ENCODE measurements at regions not wholly inside any gene's neighbourhood (a gene's known extent, or its start where the extent isn't known, plus 50 kb on each side); places are given as distances from the start of the nearest gene placed in this dataset.

DNA sequence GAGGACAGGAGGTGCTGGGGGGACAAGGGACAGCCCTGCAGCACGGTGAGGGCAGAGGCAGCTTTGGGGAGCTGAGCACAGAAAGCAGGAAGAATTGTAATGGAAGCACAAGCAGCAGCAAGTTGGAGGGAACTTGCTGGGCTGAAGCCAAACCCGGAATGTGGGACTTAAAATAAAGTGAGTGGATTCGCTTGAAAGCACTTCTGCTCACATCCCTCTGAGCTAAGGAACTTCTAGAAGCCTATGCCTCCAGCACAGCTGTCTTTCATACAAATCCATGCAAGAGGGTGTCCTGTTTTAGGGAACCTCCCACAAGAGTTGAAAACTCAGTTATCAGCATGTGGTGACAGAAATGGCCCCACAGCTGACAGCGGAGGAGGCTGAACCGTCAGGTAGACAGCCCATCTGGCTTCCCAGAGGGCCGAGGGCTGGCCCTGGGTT lies 71.4 kb upstream of the MLN start:
- H3K4me1 Mint-ChIP-seq: peaks cover 8% of the 10 kb centered on the region
- no peak for DNase-seq (ENCODE audit: low spot score in 2 of 2, unreplicated experiment in 2 of 2)
- H3K27ac Mint-ChIP-seq: no peak overlapping the region
- H3K27me3 Mint-ChIP-seq (ENCODE audit: low read depth): peaks cover 16% of the 10 kb centered on the region
- H3K36me3 Mint-ChIP-seq: no peaks in the 10 kb centered on the region
- no peak overlapping the region for H3K4me3 Mint-ChIP-seq
- TF ChIP-seq, protein P1, sequence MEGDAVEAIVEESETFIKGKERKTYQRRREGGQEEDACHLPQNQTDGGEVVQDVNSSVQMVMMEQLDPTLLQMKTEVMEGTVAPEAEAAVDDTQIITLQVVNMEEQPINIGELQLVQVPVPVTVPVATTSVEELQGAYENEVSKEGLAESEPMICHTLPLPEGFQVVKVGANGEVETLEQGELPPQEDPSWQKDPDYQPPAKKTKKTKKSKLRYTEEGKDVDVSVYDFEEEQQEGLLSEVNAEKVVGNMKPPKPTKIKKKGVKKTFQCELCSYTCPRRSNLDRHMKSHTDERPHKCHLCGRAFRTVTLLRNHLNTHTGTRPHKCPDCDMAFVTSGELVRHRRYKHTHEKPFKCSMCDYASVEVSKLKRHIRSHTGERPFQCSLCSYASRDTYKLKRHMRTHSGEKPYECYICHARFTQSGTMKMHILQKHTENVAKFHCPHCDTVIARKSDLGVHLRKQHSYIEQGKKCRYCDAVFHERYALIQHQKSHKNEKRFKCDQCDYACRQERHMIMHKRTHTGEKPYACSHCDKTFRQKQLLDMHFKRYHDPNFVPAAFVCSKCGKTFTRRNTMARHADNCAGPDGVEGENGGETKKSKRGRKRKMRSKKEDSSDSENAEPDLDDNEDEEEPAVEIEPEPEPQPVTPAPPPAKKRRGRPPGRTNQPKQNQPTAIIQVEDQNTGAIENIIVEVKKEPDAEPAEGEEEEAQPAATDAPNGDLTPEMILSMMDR (IDR thresholded peaks at IDR 0.05; ENCODE audit: unreplicated experiment): no peak
- no peaks in the 10 kb centered on the region for H3K9me3 Mint-ChIP-seq

DNA sequence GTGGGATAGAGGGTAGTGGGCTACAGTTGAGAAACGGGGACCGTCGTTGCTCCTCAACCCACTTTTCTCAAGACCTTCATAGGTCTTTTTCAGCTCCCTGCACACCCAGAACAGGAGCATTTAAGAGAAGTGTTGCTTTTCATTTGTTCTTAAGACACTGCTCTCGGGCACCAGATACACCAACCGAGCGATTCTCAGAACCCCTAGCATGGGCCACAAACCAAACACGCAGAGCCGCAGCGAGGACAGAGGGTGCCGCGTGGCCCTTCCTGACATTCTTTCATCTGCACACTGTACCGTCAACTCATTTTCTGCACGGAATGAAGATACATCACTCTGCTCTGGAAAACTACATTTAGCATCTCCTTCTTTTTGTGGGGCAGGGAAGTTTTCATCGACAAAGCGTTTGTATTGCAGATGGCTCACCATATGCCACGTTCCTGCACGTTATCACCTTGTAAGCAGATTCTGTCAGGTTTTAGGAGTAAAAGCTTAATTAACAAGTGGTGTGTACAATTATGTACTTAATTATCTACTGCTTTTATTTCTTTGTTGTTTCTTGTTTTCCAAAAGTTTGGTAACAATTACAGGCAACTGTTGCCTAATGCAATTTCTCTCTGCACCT lies 70.4 kb upstream of the MLN start:
- Mint-ChIP-seq H3K4me3 (no peak overlapping the region), H3K9me3 (no peaks in the 10 kb centered on the region), H3K27me3 (ENCODE audit: low read depth) (peaks cover 23% of the 10 kb centered on the region), H3K36me3 (no peaks in the 10 kb centered on the region), H3K4me1 (peaks cover 14% of the 10 kb centered on the region), H3K27ac (no peak overlapping the region)
- DNase-seq (ENCODE audit: low spot score in 2 of 2, unreplicated experiment in 2 of 2): no peak
- TF ChIP-seq, protein P1 (IDR thresholded peaks at IDR 0.05; ENCODE audit: unreplicated experiment): no peak

DNA sequence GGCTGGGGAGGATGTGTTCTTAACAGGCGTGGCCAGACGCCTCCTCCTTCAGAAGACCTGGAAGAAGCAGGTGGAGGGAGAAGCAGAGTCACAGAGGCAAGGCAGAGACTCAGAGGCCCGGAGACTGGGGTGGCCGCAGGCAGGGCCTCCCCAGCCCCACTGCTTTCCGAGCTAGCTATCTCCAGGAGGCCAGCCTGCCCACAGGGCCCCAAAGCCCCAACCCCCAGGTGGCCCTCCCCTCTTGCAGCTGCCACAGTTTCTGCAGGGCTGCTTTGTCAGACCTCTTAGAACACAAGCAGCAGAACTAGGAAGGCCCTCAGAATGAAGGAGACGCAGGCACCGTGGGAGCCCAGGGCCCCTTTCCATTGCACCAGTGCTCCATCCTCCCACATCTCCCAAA lies 69.0 kb upstream of the MLN start:
- H3K4me3 Mint-ChIP-seq: no peak overlapping the region
- peaks cover 26% of the 10 kb centered on the region for H3K27me3 Mint-ChIP-seq (ENCODE audit: low read depth)
- no peaks in the 10 kb centered on the region for H3K9me3 Mint-ChIP-seq
- no peak for DNase-seq (ENCODE audit: low spot score in 2 of 2, unreplicated experiment in 2 of 2)
- no peak overlapping the region for H3K27ac Mint-ChIP-seq
- peaks cover 14% of the 10 kb centered on the region for H3K4me1 Mint-ChIP-seq
- no peaks in the 10 kb centered on the region for H3K36me3 Mint-ChIP-seq
- TF ChIP-seq, protein P1 (IDR thresholded peaks at IDR 0.05; ENCODE audit: unreplicated experiment): no peak

DNA sequence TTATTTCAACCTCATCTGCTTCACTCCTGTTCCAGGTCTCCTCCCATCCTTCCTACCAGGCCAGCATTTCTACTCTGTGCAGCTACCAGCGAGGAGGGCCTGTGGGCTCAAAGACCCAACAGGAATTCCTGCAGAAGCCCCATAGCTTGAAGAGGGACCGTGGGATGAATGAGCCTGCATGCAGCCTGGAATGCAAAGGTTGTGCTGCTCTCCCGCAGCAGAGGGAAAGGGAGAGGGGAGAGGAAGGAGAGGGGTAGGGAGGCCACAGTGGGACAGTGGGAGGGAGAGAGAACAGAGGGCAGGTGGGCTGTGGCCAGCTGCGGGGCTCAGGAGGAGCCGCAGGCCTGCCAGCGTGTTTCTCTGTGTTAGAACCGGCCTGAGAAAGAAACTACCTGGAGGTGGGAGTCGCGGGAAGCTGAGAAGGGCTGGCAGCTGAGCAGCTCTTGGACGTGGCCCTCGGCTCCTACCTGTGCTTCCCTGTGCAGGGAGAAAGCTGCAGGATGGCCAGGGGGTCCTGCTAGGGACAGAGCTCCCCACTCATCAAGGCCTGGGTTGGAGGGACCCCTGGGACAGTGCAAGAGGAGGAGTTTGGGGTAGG lies 66.1 kb upstream of the MLN start:
- Mint-ChIP-seq H3K4me3 (no peak overlapping the region), H3K27ac (no peak overlapping the region), H3K9me3 (no peaks in the 10 kb centered on the region)

DNA sequence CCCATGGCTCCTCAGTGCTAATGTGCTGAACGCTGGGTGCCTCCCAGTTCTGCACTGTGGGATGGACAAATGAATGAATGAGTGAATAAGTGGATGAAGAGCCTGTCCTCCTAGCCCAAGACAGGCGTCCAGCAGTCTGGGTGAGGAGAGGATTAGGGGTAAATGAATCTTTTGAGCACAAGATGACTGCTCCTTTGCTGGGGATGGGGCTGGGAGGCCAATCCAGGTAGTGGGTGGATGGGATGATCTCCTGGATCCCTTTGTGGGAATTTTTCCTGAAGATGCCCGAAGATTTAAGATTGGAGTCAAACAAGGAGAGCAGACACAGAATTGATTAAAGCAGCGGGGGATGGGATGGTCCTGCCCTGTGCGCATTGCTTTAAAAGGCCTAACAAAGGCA lies 65.3 kb upstream of the MLN start:
- H3K36me3 Mint-ChIP-seq: no peaks in the 10 kb centered on the region
- no peaks in the 10 kb centered on the region for H3K9me3 Mint-ChIP-seq
- TF ChIP-seq, protein P1 (IDR thresholded peaks at IDR 0.05; ENCODE audit: unreplicated experiment): no peak
- H3K4me3 Mint-ChIP-seq: no peak overlapping the region
- H3K27me3 Mint-ChIP-seq (ENCODE audit: low read depth): peaks cover 20% of the 10 kb centered on the region
- H3K4me1 Mint-ChIP-seq: peaks cover 10% of the 10 kb centered on the region
- no peak for DNase-seq (ENCODE audit: low spot score in 2 of 2, unreplicated experiment in 2 of 2)
- H3K27ac Mint-ChIP-seq: no peak overlapping the region

More for the DNA sequence above, 66.1 kb upstream of the MLN start:
- peaks cover 21% of the 10 kb centered on the region for H3K27me3 Mint-ChIP-seq (ENCODE audit: low read depth)
- no peaks in the 10 kb centered on the region for H3K36me3 Mint-ChIP-seq
- DNase-seq (ENCODE audit: low spot score in 2 of 2, unreplicated experiment in 2 of 2): no peak
- TF ChIP-seq, protein P1 (IDR thresholded peaks at IDR 0.05; ENCODE audit: unreplicated experiment): no peak
- peaks cover 13% of the 10 kb centered on the region for H3K4me1 Mint-ChIP-seq
